Stimulated activated naive B cell treated with anti-CD40 and anti-IgM and Interleukin-4, amounts not matched to agents 10 μg/mL and 1 μg/mL and 100 μg/mL, for 72 hours (primary cell): ENCODE measurements at regions not wholly inside any gene's neighbourhood (a gene's known extent, or its start where the extent isn't known, plus 50 kb on each side); places are given as distances from the start of the nearest gene placed in this dataset.

Experiments
- ATAC-seq, 2 donors: fragments of 150-1000 bp; cut with Tn5 transposase; replicated peaks; 2 replicates each; pipeline ENCODE4 v1.10.0; 2021; ENCODE audit warnings: moderate library complexity in 1 of 2
- DNase-seq: peaks from one replicate; pipeline ENCODE4 v3.0.0; 2021
- H3K27ac Mint-ChIP-seq: one replicate; pipeline ENCODE4 v1.8.0; 2022; ENCODE audit warnings: mild to moderate bottlenecking, mixed read lengths
- H3K27me3 Mint-ChIP-seq, 2 donors: one replicate each; pipeline ENCODE4 v1.8.0; 2022; ENCODE audit warnings: mixed read lengths in 2 of 2
- H3K36me3 Mint-ChIP-seq, 2 donors: one replicate each; pipeline ENCODE4 v1.8.0; 2022; ENCODE audit warnings: mixed read lengths in 2 of 2, mild to moderate bottlenecking in 1 of 2
- H3K4me1 Mint-ChIP-seq, 2 donors: one replicate each; pipeline ENCODE4 v1.8.0; 2022; ENCODE audit warnings: mixed read lengths in 2 of 2, mild to moderate bottlenecking in 1 of 2
- H3K4me3 Mint-ChIP-seq, 2 donors: one replicate each; pipeline ENCODE4 v1.8.0; 2022; ENCODE audit warnings: mild to moderate bottlenecking in 2 of 2, mixed read lengths in 2 of 2, moderate library complexity in 1 of 2
- H3K9me3 Mint-ChIP-seq, 2 donors: one replicate each; pipeline ENCODE4 v1.8.0; 2022; ENCODE audit warnings: mixed read lengths in 2 of 2, mild to moderate bottlenecking in 1 of 2

- DNase-seq (no peak), ATAC-seq (no peak)
- H3K4me1 Mint-ChIP-seq: peaks cover 5 to 7% of the 10 kb centered on the region in 2 donors
- H3K27me3 Mint-ChIP-seq: no peaks in the 10 kb centered on the region
- peaks cover 8 to 9% of the 10 kb centered on the region in 2 donors for H3K9me3 Mint-ChIP-seq
- H3K27ac Mint-ChIP-seq: no peak overlapping the region
- H3K4me3 Mint-ChIP-seq: no peak overlapping the region
- H3K36me3 Mint-ChIP-seq: no peaks in the 10 kb centered on the region
These were observed 222.4 kb downstream of the FMR1NB start for GRCh38 chrX:148203531-148203930.

GRCh38 chrX:148204195-148204594 is 223.1 kb downstream of the FMR1NB start:
- H3K9me3 Mint-ChIP-seq: peaks cover 8 to 9% of the 10 kb centered on the region in 2 donors
- ATAC-seq: peak; percentile 42 to 59

GRCh38 chrX:148214786-148215185 is 233.6 kb downstream of the FMR1NB start:
- Mint-ChIP-seq H3K27ac (no peak overlapping the region), H3K9me3 (peaks cover under 1 to 1% of the 10 kb centered on the region in 2 donors), H3K27me3 (no peaks in the 10 kb centered on the region), H3K4me3 (no peak overlapping the region), H3K4me1 (no peaks in the 10 kb centered on the region), H3K36me3 (no peaks in the 10 kb centered on the region)
- no peak for ATAC-seq
- no peak for DNase-seq

More at GRCh38 chrX:148204195-148204594, 223.1 kb downstream of the FMR1NB start:
- Mint-ChIP-seq H3K36me3 (no peaks in the 10 kb centered on the region), H3K27ac (no peak overlapping the region), H3K27me3 (no peaks in the 10 kb centered on the region), H3K4me1 (peaks cover 5 to 7% of the 10 kb centered on the region in 2 donors), H3K4me3 (no peak overlapping the region)
- DNase-seq: no peak

GRCh38 chrX:148215726-148216125 is 234.6 kb downstream of the FMR1NB start:
- no peak for ATAC-seq

GRCh38 chrX:148223361-148223760 is 242.2 kb downstream of the FMR1NB start:
- H3K27ac Mint-ChIP-seq: no peak overlapping the region
- H3K27me3 Mint-ChIP-seq: no peaks in the 10 kb centered on the region
- ATAC-seq (no peak), DNase-seq (no peak)
- no peak overlapping the region for H3K4me3 Mint-ChIP-seq
- H3K4me1 Mint-ChIP-seq: no peaks in the 10 kb centered on the region
- H3K36me3 Mint-ChIP-seq: peaks cover 0 to 2% of the 10 kb centered on the region in 2 donors
- H3K9me3 Mint-ChIP-seq: peaks cover 0 to 2% of the 10 kb centered on the region in 2 donors

More at GRCh38 chrX:148215726-148216125, 234.6 kb downstream of the FMR1NB start:
- no peaks in the 10 kb centered on the region for H3K36me3 Mint-ChIP-seq
- no peak overlapping the region for H3K4me3 Mint-ChIP-seq
- no peak overlapping the region for H3K27ac Mint-ChIP-seq
- no peaks in the 10 kb centered on the region for H3K9me3 Mint-ChIP-seq
- DNase-seq: no peak
- H3K27me3 Mint-ChIP-seq: no peaks in the 10 kb centered on the region
- H3K4me1 Mint-ChIP-seq: no peaks in the 10 kb centered on the region

- peaks cover 0 to 2% of the 10 kb centered on the region in 2 donors for H3K9me3 Mint-ChIP-seq
- H3K27me3 Mint-ChIP-seq: peaks cover 0 to 7% of the 10 kb centered on the region in 2 donors
- H3K27ac Mint-ChIP-seq: no peak overlapping the region
- no peaks in the 10 kb centered on the region for H3K4me1 Mint-ChIP-seq
- H3K36me3 Mint-ChIP-seq: peaks cover 0 to 4% of the 10 kb centered on the region in 2 donors
- ATAC-seq (no peak), DNase-seq (no peak)
- H3K4me3 Mint-ChIP-seq: no peak overlapping the region
These were observed 247.4 kb downstream of the FMR1NB start for GRCh38 chrX:148228521-148228920.

GRCh38 chrX:148229801-148230303 is 248.7 kb downstream of the FMR1NB start:
- ATAC-seq: no peak
- Mint-ChIP-seq H3K4me3 (no peak overlapping the region), H3K27ac (no peak overlapping the region)

GRCh38 chrX:148259990-148260389 is 240.4 kb upstream of the AFF2 start:
- Mint-ChIP-seq H3K36me3 (peaks cover 2 to 3% of the 10 kb centered on the region in 2 donors), H3K4me3 (no peak overlapping the region), H3K4me1 (peaks cover 0 to 11% of the 10 kb centered on the region in 2 donors), H3K9me3 (peaks cover 11 to 12% of the 10 kb centered on the region in 2 donors), H3K27ac (no peak overlapping the region), H3K27me3 (no peaks in the 10 kb centered on the region)
- DNase-seq (no peak), ATAC-seq (no peak)

More at GRCh38 chrX:148229801-148230303, 248.7 kb downstream of the FMR1NB start:
- H3K9me3 Mint-ChIP-seq: peaks cover 0 to 4% of the 10 kb centered on the region in 2 donors
- peaks cover 0 to 7% of the 10 kb centered on the region in 2 donors for H3K27me3 Mint-ChIP-seq
- DNase-seq: no peak
- H3K4me1 Mint-ChIP-seq: no peaks in the 10 kb centered on the region
- H3K36me3 Mint-ChIP-seq: peaks cover 0 to 4% of the 10 kb centered on the region in 2 donors

GRCh38 chrX:148265829-148266228 is 234.6 kb upstream of the AFF2 start:
- Mint-ChIP-seq H3K4me3 (no peak overlapping the region), H3K36me3 (peaks cover 0 to 3% of the 10 kb centered on the region in 2 donors), H3K27ac (no peak overlapping the region), H3K9me3 (peaks cover 4 to 7% of the 10 kb centered on the region in 2 donors), H3K27me3 (no peaks in the 10 kb centered on the region), H3K4me1 (peaks cover 6 to 13% of the 10 kb centered on the region in 2 donors)
- ATAC-seq: no peak
- no peak for DNase-seq

GRCh38 chrX:148268673-148269072 is 231.7 kb upstream of the AFF2 start:
- Mint-ChIP-seq H3K36me3 (no peaks in the 10 kb centered on the region), H3K27me3 (no peaks in the 10 kb centered on the region), H3K4me3 (no peak overlapping the region), H3K4me1 (peaks cover 7 to 14% of the 10 kb centered on the region in 2 donors), H3K9me3 (no peaks in the 10 kb centered on the region), H3K27ac (no peak overlapping the region)
- no peak for DNase-seq
- no peak for ATAC-seq

GRCh38 chrX:148269513-148269912 is 230.9 kb upstream of the AFF2 start:
- no peak overlapping the region for H3K27ac Mint-ChIP-seq
- H3K4me1 Mint-ChIP-seq: peaks cover 7 to 14% of the 10 kb centered on the region in 2 donors

GRCh38 chrX:148270499-148270898 is 229.9 kb upstream of the AFF2 start:
- no peaks in the 10 kb centered on the region for H3K27me3 Mint-ChIP-seq

More at GRCh38 chrX:148269513-148269912, 230.9 kb upstream of the AFF2 start:
- ATAC-seq (no peak), DNase-seq (no peak)
- Mint-ChIP-seq H3K9me3 (no peaks in the 10 kb centered on the region), H3K36me3 (no peaks in the 10 kb centered on the region), H3K4me3 (no peak overlapping the region), H3K27me3 (no peaks in the 10 kb centered on the region)

GRCh38 chrX:148271263-148271662 is 229.2 kb upstream of the AFF2 start:
- Mint-ChIP-seq H3K9me3 (peaks cover 0 to 7% of the 10 kb centered on the region in 2 donors), H3K4me1 (peaks cover 7 to 14% of the 10 kb centered on the region in 2 donors), H3K27ac (no peak overlapping the region), H3K4me3 (no peak overlapping the region), H3K36me3 (no peaks in the 10 kb centered on the region), H3K27me3 (no peaks in the 10 kb centered on the region)
- DNase-seq: no peak
- no peak for ATAC-seq

More at GRCh38 chrX:148270499-148270898, 229.9 kb upstream of the AFF2 start:
- Mint-ChIP-seq H3K4me1 (peaks cover 7 to 14% of the 10 kb centered on the region in 2 donors), H3K36me3 (no peaks in the 10 kb centered on the region), H3K4me3 (no peak overlapping the region), H3K27ac (no peak overlapping the region), H3K9me3 (peaks cover 0 to 7% of the 10 kb centered on the region in 2 donors)
- ATAC-seq (peak; percentile 42 to 60), DNase-seq (no peak)

GRCh38 chrX:148281920-148282319 is 218.5 kb upstream of the AFF2 start:
- H3K9me3 Mint-ChIP-seq: peaks cover 2 to 3% of the 10 kb centered on the region in 2 donors
- H3K36me3 Mint-ChIP-seq: peaks cover 0 to 2% of the 10 kb centered on the region in 2 donors
- ATAC-seq (no peak), DNase-seq (no peak)
- no peaks in the 10 kb centered on the region for H3K27me3 Mint-ChIP-seq
- H3K4me3 Mint-ChIP-seq: no peak overlapping the region
- H3K27ac Mint-ChIP-seq: no peak overlapping the region
- H3K4me1 Mint-ChIP-seq: peaks cover 3 to 4% of the 10 kb centered on the region in 2 donors

GRCh38 chrX:148282504-148282903 is 217.9 kb upstream of the AFF2 start:
- DNase-seq (no peak), ATAC-seq (no peak)
- Mint-ChIP-seq H3K27ac (no peak overlapping the region), H3K9me3 (no peaks in the 10 kb centered on the region), H3K36me3 (no peaks in the 10 kb centered on the region), H3K4me3 (no peak overlapping the region), H3K27me3 (no peaks in the 10 kb centered on the region), H3K4me1 (peaks cover 3 to 4% of the 10 kb centered on the region in 2 donors)
